ENCODE measurements at regions not wholly inside any gene's neighbourhood (a gene's known extent, or its start where the extent isn't known, plus 50 kb on each side); places are given as distances from the start of the nearest gene placed in this dataset.

DNA sequence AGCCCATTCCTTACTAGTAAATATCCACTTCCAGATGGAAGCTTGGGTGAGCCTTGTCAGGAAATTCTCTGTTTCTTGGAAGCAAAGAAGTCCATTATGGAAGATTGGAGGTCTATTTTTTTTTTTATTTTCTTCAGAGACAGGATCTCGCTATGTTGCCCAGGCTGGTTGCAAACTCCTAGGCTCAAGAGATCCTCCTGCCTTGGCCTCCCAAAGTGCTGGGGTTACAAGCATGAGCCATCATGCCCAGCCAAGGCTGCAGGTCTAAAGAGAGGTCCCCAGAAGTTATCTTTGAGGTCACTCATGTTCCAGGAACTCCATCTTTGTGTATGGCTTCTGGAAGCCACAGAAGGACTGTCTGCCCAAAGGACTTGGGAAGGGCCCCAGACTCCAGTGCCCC is 255.3 kb downstream of the LY86 start:
- DNase-seq = no peak

DNA sequence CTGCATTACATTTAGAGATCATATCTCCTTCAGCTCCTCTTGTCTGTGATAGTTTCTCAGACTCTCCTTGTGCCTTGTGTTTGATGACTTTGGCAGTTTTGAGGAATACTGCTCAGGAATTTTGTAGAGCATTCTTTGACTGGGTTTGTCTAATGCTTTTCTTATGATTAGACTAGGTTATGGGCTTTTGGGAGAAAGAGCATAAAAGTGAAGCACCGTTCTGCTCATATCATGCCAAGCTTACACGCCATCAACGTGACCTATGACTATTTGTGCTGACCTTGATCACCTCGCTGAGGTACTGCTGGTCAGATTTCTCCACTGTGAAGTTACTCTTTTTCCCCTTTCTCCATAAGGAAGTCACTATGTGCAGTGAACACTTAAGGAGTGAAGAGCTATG is 256.0 kb downstream of the LY86 start:
- no peak for DNase-seq

DNA sequence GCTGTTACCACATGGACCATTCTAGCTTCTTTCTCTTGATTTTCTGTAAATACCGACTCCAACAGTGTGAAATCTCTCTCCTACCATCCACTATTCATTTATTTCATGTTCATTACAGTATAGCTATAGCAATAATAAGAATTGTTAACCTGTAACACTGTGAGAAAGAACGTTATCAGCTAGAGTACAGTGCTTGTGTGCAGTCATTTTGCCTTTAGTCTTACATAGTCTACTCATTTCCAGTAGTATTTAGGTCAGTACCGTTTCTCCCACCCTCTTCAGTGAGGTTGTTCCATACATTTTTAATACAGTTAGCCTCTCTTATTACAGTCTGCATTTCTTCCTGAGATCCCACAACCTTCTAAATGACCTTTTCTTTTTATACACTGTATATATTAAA is 257.1 kb downstream of the LY86 start:
- DNase-seq = no peak

DNA sequence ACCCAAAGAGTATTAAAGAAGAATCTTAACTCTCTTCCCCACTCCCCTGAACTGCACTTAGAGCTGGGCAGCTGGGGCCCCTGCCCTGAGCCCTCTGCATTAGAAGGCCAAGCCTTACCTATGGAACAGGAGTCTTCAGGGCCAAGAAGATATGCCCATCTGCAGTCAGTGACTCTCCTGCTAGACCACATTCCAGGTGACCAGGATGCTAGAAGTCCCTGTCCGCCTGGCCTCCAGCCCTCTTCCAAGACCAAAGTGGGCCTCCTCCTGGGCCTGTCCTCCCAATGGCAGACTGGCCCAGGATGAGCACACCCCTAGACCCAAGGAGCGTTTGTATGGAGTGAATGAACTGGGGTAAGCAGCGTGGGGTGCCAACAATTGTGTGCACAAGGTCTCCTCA is 259.1 kb downstream of the LY86 start:
- no peak for DNase-seq

DNA sequence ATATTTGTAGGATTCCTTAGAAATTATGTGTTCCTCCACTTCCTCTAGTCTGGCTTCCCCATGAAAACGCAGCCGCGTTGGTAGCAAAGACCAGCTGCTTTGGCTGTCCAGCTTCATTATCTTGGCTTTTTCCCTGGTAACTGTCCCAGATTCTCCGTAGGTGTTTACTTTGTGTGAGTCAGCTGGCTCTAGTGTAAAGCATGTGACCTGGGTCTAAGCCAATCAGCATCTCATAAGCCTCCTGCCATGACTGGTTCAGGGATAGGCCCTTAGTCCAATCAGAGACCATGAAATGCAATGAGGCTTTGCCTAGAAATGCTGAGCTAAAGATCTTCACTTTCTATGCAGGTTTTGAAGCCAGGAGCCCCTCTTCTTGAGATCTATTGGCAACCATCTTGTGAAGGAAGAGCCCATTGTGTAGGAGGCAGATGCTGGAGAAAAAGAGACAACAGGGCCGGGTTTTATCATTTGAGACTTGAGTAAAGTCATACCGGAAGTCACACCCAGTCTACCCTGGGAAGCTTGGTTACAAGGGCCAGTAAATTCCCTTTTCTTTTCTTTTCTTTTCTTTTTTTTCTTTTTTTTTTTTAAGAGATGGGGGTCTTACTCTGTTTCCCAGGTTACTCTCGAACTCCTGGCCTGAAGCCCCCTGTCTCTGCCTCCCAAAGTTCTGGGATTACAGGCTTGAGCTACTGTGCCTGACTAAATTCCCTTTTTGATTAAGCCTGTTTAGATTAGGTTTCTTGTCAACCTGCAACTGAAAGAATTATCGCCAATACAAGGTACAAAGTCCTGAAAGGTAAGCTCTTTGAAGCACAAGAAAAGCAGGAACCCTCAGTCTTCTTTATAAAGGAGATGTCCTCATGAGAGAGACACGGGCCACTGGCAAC is 256.5 kb upstream of the RREB1 start:
- no peak for DNase-seq

DNA sequence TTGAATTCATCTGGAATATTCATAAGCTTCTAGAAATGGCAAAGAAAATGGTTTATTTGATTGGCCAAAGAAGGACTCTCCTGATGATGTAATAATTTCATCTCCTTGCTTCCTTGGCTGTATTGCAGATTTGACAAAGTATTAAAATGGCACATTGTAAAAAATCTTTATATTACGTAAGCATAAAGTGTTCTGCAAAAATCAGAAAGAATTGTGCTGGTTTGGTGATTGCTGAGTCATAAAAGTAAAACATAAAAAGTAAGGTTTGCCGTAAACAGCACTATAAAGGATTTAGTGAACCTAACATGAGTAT is 255.9 kb upstream of the RREB1 start:
- no peak for DNase-seq

DNA sequence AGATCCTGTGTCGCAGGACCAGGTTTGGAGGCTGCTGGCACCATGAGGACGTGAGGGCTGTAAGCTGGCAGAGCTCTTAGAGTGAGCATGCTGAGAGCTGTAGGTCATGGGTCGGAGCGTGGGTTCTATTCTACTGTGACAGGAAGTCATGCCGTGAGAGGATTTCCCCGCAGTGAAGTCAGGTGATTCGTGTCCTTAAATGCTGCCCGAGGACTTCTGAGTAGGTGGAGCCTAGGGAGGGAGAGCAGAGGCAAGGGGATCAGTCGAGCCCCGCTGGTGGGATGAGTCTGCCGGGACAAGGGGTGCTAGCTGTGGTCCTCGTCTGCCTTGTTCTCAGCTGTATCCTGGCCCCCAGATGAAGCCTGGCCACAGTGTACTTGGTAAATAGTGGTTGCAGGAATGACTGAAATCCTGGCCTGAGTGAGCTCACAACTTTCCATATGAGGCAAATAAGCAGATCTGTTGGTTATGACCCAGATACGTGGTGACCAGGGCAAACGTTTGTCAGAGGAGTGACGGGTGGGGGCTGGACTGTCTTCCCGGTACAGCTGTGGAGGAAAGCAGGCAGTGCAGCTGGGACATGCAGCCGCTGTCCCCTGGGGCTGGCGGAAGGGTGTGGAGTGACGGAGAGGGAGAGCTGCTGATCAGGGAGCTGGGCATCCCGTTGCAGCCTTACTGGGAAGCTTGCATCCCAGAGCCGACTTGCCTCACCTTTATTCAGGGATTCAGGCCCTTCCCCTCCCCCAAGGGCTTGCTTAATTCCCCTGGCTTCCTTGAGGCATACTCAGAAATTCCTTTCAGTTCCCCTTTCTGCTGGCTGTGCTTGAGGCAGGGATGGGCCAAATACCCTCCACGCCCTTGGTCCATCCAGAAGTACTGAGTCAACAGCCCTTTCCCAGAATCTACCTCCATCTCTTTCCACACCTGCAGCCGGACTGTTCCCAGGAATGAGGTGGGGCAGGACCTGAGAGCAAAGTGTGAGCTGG is 250.9 kb upstream of the RREB1 start:
- peak; percentile 47 for DNase-seq

DNA sequence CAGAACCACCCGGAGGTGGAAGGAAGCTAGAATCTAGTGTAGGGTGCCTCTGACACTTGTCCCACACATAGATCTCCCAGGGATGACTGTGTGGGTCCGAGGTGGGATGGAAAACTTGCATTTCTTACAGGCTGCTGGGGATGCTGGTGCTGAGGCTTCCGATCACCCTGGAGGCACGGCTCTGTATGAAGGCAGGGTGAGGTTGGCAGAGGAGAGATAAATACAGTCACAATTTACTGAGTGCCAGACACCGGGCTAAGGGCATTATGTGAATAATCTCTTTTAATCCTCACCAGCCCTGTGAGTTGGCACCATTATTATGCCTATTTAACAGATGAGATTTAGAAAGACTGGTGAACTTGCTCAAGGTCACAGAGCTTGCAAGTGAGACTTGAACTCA is 250.2 kb upstream of the RREB1 start:
- no peak for DNase-seq

DNA sequence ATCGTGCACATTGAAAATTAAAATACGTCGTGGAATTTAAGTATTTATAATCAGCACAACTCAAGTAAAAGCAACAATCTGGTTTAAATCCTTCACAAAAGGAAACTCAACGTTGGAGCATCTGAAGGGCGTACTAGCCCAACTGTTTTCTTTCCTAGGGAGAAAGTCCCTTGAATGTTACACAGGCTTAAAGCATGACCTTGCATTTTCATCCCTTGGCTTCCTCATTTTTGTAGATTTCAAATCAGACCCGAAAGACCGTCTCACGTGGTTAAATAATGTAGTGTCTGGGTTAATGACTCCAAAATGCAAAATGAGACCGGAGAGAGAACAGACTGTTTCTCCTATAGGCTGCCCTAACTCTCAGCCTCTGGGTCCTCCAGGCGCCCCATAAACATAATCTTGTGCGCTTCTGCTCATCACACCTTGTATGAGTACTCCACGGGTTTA is 249.2 kb upstream of the RREB1 start:
- no peak for DNase-seq

DNA sequence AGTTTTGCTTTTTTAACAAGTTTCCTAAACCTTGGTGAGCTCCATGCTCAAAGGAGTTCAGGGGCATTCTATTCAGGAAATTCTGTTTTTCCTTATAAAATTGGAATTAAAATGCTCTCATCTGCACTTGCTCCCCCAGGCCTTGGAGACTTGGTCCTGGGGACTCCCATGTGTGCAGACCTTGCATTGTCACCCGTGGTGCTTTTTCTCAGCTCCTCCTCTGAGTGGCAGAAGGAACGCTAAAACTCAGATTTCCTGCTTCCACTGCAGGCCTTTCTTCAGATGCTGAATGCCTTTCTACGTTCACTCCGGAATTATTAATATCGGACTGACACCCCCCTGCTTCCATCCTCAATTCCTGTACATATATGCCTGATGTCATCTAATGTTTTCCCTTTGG is 248.7 kb upstream of the RREB1 start:
- DNase-seq = no peak

DNA sequence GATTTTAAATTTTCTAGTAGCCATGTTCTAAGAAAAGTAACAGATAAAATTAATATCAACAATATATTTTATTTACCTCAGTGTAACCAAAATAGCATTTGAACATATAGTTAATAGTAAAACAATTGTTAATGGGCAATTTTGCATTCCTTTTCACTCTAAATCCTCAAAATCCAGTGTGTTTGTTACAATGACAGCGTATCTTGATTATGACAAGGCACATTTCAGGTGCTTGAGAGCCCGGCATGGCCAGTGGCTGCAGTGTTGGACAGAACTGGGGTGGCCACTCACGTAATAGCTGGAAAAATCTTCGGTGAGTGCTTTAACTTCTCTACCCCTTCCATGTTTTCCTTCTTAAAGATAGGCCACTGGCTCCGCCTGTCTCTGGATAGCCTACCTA is 248.0 kb upstream of the RREB1 start:
- no peak for DNase-seq

DNA sequence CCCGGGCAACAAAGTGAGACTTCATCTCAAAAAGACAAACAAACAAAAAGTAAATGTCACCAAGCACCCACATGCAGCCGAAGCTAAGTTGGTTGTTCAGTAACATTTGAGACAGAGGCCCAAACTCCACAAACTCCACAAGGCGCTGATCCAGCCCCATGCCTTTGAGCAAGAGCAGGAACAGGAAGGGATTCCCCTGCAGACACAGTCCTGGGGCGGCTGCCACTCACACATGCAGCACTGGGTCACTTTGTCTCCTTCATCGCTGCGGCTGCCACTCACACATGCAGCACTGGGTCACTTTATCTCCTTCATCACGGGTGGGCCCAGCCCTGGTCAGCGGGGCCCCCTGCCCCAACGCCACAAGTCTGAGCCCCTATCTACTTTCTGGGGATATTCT is 246.9 kb upstream of the RREB1 start:
- no peak for DNase-seq

DNA sequence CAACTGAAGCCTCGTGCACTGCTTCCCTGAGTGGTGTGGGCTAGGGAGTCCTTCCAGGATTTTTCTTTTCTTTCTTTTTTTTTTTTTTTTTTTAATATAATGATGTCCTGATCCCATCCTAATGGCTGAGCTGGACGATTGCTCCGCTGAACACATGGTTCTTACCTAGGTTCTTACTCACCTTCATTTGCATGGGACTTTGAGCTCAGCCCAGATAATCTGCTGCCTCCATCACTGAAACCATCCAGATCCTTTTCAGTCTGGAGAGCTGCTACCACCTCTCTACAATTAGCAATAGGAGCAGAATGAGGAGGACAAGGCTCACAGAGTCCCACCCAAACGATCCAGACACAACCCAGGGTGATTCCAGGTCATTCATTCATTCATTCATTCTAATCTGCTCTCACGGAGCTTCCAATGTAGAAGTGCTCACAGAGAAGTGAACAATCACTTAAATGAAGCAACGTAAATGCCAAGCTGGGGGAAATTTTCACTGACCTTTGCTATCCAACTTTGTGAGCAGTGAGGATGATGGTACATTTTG is 246.3 kb upstream of the RREB1 start:
- no peak for DNase-seq

DNA sequence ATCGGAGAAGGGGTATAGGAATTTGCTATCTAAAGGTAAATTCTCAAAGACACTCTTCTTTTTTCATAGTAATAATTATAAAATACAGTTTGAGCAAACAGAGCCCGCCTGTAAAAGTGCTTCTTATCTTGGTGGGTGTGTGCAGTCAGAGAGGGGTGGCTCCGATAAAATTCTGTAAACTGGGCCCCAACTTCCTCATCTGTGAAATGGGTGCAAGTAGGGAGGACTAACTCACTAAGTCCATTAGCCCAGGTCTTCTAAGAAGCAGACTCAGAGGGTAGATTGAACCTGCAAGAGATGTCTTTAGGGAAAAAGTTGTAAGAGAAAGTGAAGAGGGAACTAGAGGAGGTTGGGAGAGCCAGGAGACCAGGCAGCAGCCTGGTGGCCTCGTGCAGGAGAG is 245.8 kb upstream of the RREB1 start:
- DNase-seq = no peak

DNA sequence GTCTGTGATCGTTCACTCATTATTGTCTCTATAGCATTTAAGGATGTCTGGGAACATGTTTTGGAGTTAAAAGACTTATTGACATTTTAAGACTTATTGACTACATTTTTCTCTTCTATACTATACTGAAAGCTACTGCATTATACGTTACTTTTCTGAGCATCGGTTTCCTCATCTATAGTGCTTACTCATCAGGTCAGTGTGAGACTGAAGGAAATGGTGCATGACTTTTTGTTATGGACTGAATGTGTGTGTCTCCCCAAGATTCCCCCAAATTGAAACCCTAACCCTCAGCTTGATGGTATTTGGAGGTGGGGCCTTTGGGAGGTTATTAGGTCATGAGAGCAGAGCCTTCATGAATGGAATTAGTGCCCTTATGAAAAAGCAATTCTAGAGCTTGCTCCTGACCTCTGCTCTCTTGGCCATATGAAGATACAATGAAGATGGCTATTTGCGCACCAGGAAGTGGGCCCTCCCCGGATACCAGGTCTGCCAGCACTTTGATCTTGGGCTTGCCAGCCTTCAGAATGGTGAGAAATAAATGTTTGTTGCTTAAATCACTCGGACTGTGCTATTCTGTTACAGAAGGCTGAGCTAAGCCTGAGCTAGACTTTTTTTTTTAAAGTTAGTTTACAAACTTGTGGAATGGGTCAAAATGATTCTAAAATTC is 243.7 kb upstream of the RREB1 start:
- DNase-seq = no peak

DNA sequence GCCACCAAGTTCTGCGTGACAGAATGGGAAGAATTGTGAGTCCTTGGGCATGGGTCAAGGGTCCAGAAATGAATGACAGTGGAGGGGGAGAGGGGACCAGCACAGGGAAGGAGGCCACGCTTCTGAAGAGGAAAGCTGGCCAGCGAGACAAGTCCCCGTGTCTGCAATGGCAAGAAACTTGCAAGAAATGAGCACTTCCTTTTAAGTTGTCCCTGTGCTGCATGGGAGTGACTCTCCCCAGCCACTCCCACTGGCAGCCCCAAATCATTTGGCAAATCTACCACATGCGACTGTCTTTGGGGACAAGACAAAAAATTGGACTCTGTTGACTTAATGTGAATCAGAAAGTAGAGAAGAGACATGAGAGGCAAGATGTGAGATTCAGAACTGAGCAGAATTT is 242.2 kb upstream of the RREB1 start:
- DNase-seq = no peak

DNA sequence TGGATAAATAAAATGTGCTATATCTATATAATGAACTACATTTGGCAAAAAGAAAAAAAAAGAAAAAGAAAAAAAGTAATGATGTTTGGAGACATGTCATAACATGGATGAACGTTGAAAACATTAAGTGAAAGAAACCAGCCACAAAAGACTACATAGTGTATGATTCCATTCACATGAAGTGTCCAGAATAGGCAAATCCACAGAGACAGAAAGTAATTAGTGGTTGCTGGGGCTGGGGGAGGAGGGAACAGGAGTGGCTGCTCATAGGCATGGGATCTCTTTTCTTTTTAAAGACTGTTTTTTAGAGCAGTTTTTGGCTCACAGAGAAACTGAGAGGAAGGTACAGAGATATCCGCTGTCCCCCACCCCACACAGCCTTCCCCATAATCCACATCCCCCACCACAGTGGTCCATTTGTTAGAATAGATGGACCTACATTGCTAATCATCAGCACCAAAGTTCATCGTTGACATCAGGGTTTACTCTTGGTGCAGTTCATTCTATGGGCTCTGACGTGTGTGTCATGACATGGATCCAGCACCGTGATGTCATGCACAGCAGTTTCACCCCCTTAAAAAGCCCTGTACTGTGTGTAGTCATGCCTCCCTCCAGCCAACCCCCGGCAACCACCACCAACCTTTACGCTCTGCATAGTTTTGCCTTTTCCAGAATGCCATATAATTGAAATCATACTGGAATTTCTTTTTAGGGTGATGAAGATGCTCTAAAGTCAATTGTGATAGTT is 240.9 kb upstream of the RREB1 start:
- DNase-seq = no peak

DNA sequence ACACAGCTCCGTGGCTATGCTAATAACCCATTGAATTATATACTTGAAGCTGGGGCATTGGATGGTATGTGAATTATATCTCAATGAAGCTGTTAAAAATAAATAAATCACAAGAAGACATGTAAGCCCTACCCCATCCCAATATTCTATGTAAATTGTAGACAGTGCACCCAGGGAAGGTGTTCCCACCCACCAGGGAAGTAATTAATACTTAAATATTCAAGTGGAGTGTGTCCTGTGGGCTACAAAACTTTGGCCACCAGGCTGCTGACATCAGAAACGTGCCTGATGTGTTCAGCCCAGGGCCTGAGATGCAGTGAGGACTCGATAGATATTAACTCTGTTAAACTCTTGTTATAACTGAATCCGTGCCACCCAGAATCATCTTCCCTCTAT is 240.4 kb upstream of the RREB1 start:
- DNase-seq = no peak

DNA sequence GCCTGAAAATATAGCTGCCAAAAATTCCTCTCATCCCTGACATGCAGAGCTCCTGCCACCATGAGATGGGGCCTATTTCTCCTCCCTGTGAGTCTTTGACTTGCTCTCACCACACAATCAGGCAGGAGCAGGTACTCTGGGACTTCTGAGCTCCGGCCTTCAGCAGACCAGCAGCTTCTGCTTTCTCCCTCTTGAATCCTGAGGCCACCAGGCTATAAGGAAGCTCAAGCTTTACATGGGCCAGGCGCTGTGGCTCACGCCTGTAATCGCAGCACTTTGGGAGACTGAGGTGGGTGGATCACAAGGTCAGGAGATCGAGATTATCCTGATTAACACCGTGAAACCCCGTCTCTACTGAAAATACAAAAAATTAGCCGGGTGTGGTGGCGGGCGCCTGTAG is 238.7 kb upstream of the RREB1 start:
- no peak for DNase-seq

DNA sequence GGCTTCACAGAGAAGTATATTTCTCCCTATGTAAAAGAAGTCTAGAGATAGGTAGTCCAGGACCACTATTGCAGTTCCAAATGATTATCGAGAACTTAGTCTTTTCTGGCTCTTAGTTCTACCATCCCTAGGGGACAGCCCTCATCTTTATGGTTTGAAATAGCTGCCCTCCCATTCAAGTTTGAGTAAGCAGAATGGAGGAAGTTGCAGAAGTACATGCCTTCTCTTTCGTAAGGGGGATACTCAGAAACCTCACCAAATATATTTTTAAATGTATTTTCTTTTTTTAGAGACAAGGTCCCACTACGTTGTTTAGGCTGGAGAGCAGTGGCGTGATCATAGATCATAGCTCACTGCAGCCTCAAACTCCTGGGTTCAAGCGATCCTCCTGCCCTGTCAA is 236.8 kb upstream of the RREB1 start:
- no peak for DNase-seq

DNA sequence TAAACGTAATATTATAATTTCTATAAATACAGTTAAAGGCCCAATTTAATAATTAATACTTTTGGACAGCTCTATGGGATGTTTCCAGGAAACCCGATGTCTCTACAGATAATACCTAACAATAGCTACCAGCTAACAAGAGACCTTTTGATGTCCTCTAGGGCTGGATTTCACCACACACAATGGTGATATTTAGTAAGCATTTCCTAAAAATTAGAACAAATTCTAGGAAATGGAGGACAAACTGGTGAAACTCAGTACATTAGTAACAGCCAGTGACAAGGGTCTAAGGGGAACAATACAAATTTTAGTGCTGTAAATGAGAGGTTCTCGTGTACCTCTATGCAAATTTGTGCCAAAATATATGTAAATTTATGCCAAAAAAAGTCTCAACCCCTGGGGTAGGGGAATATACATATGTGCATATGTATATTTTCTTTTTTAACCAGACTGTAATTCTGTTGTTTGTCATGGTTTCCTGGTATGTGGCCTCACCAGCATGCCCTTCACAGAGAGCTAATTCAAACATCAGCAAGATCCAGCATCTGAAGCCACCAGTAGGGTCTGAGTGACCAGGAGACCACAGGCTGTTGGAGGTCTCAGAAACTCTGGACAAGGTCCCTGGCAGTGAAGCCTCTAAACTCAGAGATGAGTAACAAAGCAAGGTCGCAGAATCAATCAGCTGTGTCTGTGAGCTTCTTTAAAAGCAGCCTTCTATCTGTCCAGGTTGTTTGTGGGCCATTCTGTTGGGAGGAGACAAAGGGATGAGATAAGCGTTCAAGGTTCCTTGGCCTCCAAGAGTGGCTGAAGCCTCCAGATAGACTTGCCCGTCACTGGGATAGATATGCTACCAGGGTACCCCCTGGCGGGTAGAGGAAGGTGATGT is 235.1 kb upstream of the RREB1 start:
- no peak for DNase-seq

Measured in activated CD4-positive, CD25-positive, alpha-beta regulatory T cell treated with anti-CD3 and anti-CD28 coated beads, Interleukin-2, amount 50 U/mL, for 72 hours (primary cell).